ENCODE measurements at regions not wholly inside any gene's neighbourhood (a gene's known extent, or its start where the extent isn't known, plus 50 kb on each side); places are given as distances from the start of the nearest gene placed in this dataset.
A peak's percentile ranks its signal among the peaks of the same experiment; 100 is the strongest.

- DNase-seq, result no peak
These were observed 510.3 kb upstream of the ZFHX3 start for GRCh38 chr16:73558219-73558618.

- no peak for DNase-seq
These were observed 506.2 kb upstream of the ZFHX3 start for GRCh38 chr16:73553941-73554660.

GRCh38 chr16:73549984-73550631 is 502.2 kb upstream of the ZFHX3 start:
- no peak for DNase-seq

GRCh38 chr16:73547552-73548403 is 499.9 kb upstream of the ZFHX3 start:
- no peak for DNase-seq

GRCh38 chr16:73546341-73546845 is 498.5 kb upstream of the ZFHX3 start:
- DNase-seq, result no peak

GRCh38 chr16:73545755-73546154 is 497.8 kb upstream of the ZFHX3 start:
- peak; percentile 52 for DNase-seq

- DNase-seq, result no peak
These were observed 497.4 kb upstream of the ZFHX3 start for GRCh38 chr16:73545290-73545689.

- DNase-seq, result no peak
These were observed 496.9 kb upstream of the ZFHX3 start for GRCh38 chr16:73544826-73545225.

- DNase-seq, result no peak
These were observed 496.2 kb upstream of the ZFHX3 start for GRCh38 chr16:73543970-73544599.

- DNase-seq, result no peak
These were observed 495.5 kb upstream of the ZFHX3 start for GRCh38 chr16:73543331-73543969.

GRCh38 chr16:73542885-73543284 is 495.0 kb upstream of the ZFHX3 start:
- DNase-seq, result no peak

GRCh38 chr16:73537921-73538320 is 490.0 kb upstream of the ZFHX3 start:
- no peak for DNase-seq

- DNase-seq, result no peak
These were observed 489.0 kb upstream of the ZFHX3 start for GRCh38 chr16:73536931-73537330.

- no peak for DNase-seq
These were observed 483.1 kb upstream of the ZFHX3 start for GRCh38 chr16:73531021-73531420.

GRCh38 chr16:73530529-73530928 is 482.6 kb upstream of the ZFHX3 start:
- no peak for DNase-seq

GRCh38 chr16:73529303-73530012 is 481.5 kb upstream of the ZFHX3 start:
- DNase-seq, result no peak

- DNase-seq, result peak; percentile 49
These were observed 479.3 kb upstream of the ZFHX3 start for GRCh38 chr16:73527187-73527586.

- DNase-seq, result no peak
These were observed 478.3 kb upstream of the ZFHX3 start for GRCh38 chr16:73526011-73526804.

GRCh38 chr16:73523209-73523608 is 475.3 kb upstream of the ZFHX3 start:
- DNase-seq, result no peak

- no peak for DNase-seq
These were observed 473.6 kb upstream of the ZFHX3 start for GRCh38 chr16:73521499-73521898.

- no peak for DNase-seq
These were observed 467.7 kb upstream of the ZFHX3 start for GRCh38 chr16:73515616-73516015.

Measured in COR-L47 (cell line).